Right hindlimb (tissue), 1 donor: ENCODE measurements at regions not wholly inside any gene's neighbourhood (a gene's known extent, or its start where the extent isn't known, plus 50 kb on each side); places are given as distances from the start of the nearest gene placed in this dataset.

Source experiments
- DNase-seq: peaks from one replicate; pipeline ENCODE4 v3.0.0-alpha.2; 2018

DNA sequence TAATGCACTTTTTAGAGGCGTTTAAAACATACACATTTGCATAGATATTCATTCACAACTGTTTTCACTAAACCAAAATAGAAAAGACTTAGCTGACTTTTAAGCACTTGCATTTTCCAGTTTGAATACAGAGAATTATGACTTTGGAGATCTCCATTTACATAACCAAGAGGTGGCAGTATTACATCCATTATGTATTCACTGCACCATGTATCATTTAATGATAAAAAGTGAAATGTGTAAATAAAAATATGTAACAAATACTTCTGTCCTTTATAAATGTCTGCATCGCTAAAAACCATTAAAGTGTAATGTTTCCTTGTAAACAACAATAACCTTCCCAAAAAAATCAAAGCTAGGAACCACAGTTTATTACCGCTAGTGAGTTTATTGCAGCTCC, 413.2 kb downstream of the FGF13 start:
- no peak for DNase-seq

DNA sequence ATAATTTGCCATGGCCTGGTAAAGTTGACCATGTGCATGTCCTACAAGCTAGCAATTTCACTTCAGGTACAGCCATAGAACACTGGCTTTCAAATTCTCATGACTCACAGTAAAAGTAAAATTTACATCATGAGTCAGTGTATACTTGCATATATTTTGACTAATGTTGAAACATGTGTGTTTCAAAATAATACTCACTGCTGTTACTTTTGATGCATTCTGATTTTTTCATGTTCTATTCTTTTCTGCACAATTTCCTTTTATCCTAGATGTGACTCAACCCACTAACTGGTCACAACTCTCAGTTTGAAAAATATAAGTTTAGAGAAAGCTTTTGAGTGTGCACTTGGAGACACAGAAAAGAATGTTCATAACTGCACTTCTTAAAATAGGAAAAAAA, 365.7 kb downstream of the FGF13 start:
- DNase-seq = no peak

DNA sequence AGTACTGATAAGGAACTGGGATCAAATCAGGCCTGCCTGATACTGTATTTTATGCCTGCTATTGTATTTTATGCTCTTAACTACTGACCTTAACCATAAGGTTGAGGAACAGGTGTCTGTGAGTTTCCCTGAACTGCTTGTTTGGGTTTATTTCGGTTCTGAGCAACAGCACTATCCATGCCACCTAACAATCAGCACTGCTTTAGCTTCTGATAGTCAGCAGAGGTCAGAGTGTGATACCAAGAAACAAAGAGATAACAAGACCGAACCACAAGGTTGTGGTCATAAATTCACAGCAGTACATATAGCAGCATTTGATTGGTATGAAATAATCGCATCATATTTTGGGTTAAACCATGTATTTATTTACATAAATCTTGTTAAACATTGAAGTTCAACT, 362.2 kb downstream of the FGF13 start:
- no peak for DNase-seq

GRCh38 chrX:138378876-138379275, 332.6 kb downstream of the FGF13 start:
- no peak for DNase-seq

GRCh38 chrX:138408101-138408500, 303.4 kb downstream of the FGF13 start:
- no peak for DNase-seq

DNA sequence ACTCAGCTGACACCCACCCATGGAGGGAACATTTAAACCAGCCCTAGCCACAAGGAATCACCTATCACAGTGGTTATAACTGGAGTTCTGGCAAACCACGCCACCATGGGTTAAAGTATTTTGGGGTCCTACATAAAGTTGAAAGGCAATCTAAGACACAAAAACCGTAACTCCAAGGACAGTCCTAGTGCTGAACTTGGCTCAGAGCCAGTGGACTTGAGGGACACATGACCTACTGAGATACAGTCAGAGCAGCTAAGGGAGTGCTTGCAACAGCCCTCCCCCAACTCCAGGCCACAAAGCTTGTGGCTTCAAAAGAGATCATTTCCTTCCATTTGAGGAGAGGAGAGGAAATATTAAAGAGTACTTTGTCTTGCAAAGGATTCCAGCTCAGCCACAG, 300.5 kb downstream of the FGF13 start:
- no peak for DNase-seq
